ENCODE measurements at regions not wholly inside any gene's neighbourhood (a gene's known extent, or its start where the extent isn't known, plus 50 kb on each side); places are given as distances from the start of the nearest gene placed in this dataset.

DNA sequence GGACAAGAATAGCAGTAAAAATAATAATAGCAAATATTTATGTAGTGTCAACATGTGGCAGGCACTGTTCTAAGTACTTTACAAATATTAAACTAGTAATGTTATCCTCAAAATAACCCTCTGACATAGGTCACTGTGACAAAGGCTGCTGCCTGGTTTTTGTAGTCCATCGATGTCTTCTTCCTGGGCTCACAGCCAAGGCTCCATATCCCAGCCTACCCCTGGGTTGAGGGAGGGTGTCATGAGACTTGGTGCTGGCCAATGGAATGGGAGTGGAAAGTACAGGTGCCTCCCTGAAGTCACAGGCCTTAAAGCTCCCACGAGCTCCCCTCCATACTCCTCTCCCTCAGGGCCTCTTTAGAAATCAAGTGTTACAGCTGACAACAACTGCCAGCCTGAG lies 159.3 kb downstream of the CYRIA start:
- no peak for DNase-seq (ENCODE audit: low read depth in 3 of 3)

DNA sequence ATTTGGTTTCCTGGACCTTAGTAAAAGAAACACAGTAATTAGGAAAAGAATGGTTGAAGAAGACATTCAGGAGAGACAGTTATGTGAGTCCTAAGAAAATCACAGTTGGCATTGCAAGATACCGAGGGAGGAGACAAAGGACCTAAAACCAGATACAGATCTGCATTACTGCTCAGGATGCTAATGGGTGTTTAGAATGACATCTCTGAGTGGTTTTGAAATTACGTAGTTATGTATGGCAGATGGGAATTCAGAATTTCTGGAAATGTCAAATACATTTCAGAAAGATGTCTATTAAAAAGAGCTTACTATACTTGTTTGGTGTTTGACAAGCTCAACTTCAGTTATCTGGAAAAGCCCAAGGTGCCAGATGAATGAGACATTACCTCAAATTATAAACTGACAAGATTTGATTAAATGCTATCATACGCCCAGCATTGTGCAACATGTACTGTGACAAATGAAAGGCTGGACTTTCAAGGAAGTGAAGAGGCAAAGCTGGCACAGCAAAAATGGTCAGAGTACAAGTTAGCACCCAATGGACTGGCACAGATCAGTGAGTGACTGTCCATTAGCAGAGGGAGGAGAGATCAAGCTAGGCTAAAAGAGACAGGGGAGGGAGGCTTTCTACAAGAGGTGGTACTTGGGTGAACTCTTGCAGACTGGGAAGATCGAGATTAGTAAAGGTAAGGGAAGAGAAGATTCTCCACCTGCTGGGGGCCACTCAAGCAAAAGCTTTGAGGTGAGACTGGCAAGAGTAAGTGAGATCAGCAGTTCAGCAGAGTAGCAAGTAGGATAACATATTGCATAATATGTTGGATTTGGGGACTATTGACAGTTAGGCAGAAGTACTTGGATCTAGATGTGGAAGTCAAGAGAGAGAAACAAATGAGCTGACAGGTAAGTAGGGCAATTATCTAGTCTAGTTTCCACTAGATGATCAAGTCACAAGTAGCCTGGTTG lies 168.9 kb downstream of the CYRIA start:
- no peak for DNase-seq (ENCODE audit: low read depth in 3 of 3)

DNA sequence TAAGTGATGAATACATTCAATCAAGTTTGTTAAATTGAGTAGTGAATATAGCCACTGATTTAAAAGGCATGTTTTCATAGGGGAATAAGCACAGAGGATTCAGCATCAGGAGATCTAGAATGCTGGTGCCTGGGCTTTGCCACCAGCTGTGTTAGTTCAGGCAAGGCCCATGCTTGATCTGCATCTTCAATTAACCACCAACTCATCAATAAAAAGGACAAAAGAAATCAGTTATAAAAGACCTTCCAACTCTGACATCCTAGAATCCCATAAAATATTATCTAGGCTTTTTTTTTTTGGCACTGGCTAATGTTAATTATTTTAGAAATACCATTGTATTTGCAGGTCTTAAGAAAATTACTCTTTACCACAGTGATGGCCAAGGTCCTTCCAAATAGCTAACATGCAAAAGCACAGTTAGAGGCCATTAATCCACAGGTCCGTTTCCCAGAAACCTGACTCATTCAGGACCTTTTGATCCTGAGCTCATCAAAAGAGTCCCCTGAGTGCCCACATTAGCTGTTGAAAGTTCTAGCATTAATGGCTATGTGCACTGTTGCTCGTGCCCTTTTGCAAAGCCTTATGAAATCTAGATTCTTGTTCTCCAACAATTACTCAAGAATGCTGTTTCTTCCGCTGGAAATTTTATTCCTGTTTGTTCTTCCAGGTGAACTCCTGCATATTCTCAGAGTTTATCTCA lies 170.0 kb downstream of the CYRIA start:
- DNase-seq (ENCODE audit: low read depth in 3 of 3), result no peak

DNA sequence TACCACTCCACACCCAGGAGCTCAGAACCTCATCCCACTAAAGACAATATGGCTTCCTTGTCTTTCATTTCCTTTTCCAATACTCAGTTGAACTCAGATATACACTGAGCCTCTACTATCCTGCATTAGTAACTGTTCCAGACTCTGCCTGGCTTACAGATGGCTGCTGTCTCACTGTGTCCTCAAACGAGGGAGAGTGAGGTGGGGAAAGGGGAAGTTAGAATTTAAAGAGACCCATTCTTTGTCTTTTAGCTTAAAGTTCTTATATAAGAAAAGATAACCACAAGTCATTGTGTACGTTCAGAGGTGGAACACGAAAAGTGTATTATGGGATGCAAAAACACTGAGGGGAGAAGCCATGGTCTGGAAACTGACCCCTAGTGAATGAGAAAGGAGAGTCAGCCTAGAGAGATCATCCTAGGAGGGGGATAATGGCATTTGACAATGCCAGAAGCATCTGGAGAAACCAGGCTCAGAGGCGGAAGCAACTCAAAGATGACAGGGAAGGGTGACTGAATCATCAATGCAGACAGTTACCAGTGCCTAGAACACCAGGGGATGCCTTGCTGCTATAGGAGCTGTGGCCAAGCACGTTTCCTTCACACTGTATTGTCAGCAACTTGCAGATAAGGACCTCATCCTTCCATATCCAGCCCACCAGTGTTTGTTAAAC lies 170.7 kb downstream of the CYRIA start:
- DNase-seq (ENCODE audit: low read depth in 3 of 3), result no peak

DNA sequence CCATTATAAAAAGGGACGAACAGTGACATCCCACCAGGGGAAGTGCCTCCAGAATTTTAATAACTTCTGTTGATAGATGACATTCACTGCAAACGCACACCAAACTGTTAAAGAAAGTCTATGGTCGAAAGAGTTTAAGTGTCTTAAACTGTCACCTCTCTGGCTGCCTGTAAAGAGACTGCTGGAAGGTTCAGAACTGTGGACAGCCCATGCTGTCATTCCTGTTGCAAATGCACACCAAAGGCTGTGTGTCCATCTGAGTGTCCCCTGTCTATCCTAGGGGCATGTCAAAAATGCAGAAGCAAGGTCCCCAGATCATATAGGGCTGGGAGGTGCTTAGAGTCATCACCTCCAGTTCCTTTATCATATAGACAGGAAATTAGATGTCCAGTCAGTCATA lies 171.8 kb downstream of the CYRIA start:
- DNase-seq (ENCODE audit: low read depth in 3 of 3), result no peak

DNA sequence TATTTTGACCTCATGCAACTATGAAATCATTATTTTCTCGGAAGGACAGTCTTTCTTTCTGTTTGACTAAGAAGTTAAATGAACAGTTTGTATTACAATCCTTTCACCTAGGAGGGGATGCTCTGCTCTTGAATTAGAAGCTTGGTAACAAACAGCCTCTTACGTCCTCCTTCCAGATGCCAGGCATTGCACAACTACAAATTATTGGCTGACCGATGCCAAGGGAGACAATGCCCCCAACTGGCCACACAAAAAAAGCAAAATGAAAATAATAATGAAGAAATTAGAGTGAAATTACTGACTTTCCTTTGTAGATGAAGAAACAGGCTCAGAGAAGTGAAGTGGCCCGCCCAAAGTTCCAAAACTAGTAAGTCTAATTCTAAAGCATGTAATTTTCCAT lies 177.9 kb downstream of the CYRIA start:
- no peak for DNase-seq (ENCODE audit: low read depth in 3 of 3)

DNA sequence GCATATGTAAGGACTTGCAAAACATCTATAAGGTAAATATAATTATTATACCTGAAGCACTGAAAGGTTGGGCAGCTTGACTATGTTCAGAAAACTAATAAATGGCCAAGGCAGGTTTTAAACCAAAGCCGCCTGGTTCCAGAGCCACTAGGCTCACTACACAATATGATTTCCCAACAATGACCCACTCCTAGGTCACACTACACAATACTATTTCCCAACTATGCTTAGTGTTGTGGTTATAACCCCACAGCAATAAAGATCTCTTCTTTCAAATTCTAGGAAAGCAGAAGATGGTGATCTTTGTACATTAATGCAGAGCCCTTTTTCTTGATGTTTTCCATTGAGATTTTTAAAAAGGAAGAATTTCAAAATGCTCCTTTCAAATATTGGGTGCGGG lies 180.4 kb downstream of the CYRIA start:
- DNase-seq (ENCODE audit: low read depth in 3 of 3), result no peak

DNA sequence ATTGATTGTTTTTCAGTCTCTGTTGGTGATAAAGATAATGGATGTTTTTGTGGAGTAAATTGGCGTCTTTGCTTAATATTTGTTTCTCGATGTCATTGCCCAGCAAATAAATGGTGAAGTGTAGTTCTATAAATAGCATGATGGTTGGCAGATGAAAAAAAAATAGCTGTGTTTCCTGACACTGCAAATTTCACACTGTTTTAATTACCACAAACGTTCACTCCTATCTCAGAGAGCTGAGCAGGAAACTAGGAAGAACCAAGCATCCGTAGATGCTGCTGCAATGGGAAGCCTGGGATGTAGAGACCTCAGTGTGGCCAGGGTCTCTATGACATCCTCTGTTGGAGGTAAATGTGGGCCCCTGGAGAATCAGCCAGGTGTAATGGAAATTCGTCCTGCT lies 183.2 kb downstream of the CYRIA start:
- DNase-seq (ENCODE audit: low read depth in 3 of 3), result no peak

DNA sequence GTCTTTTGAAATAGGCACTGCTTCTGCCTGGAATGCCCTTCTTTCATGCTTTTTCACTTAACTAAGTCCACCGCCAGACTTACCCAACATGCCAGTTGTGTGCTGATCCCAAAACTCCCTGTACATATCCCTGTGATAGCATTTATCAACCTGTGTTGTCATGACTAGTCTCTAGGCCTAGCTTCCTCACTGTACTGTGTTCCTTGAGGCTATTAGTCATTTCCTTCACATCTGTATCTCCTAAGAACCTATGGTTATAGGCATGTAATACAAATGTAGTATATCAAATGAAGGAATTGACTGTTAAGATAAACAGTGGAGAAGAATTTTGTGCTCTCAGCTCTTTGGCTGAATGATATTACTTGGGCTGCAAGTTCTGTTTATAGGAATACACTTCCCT lies 184.3 kb downstream of the CYRIA start:
- DNase-seq (ENCODE audit: low read depth in 3 of 3), result no peak

DNA sequence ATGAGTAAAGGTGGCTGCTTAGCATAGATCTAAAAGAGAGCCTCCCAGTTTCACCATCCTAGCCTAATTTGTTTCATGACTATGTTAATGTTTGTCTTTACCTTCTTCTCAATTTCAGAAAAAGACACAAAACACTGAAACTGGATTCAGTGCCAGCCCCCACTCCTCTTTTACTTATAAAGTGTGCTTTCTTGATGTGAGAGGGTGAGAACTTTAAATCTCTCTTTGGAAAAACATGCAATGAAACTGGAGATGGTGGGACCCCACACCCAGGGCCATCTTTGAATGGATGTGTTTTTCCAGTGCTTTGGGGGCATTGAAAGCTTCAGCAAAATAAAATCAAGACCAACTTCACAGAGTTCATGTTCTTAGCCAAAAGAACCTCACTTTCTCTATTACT lies 185.9 kb downstream of the CYRIA start:
- no peak for DNase-seq (ENCODE audit: low read depth in 3 of 3)

DNA sequence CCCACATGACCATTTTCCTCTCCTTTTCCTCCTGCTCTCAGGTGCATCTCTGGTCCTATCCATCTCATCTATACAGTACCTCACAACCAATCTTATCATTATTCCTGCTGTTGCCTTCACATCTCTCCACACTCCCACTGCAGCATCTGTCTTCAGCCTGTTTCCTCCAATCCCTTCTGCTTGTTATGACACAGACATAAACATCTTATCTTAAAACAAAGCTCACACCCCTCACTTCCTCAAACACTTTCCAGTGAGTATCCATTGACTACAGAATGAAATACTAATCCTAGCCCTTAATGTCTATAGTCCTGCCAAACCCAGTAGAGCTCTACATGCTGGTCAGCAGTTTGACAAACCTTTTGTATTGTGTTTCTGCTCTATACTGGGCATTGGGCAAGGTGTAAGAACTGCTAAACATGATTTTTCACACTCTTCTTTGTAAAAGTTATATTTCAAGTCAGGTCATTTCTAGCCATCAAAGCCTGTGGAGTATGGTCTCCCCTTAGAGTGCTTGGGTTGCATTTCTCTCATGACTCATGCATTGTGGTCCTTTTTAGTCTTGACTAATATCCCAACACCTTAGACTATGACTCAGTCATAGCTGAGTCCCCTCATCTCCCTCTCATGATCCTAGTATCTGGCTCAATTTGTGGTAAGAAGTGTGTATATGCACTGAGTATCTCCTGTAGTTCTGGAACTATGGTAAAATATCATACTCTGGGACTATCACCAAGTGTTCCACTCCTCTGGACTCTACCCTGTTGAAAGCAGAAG lies 187.0 kb downstream of the CYRIA start:
- no peak for DNase-seq (ENCODE audit: low read depth in 3 of 3)

DNA sequence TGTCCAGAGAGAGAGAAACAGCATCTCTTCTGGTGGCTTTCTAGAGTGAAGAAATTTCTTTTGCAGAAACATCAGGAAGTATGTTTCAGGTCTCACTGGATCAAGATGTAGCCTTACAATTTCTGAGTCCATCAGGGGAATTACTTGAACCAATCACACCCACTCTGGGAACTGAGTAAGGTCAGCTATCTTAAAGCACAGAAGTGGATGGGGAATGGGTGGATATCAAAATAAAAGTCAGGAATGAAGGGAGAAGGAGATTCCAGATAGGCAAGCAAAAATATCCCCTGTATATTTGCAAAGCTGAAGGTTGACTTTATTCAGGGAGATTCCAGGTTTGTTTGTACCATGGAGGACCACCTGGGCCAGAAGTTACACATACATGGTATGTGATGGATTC lies 188.0 kb downstream of the CYRIA start:
- no peak for DNase-seq (ENCODE audit: low read depth in 3 of 3)

DNA sequence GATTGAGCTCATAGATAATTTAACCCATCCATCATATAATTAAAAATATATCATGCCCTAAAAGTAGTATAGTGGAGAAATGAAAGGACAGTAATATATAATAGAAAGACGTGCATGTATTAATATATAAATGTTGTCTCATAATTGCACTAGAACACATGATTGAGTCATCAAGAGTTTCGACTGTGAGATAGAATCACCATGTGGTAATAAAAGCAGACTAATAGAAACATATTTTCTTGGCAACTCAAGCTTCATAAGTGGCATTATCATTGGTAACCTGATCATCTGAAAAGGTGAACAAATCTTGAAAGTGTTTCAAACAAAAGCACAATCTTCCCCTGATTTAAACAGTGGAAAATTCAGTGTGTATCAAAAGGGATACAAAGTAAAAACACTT lies 188.8 kb downstream of the CYRIA start:
- DNase-seq (ENCODE audit: low read depth in 3 of 3), result no peak

DNA sequence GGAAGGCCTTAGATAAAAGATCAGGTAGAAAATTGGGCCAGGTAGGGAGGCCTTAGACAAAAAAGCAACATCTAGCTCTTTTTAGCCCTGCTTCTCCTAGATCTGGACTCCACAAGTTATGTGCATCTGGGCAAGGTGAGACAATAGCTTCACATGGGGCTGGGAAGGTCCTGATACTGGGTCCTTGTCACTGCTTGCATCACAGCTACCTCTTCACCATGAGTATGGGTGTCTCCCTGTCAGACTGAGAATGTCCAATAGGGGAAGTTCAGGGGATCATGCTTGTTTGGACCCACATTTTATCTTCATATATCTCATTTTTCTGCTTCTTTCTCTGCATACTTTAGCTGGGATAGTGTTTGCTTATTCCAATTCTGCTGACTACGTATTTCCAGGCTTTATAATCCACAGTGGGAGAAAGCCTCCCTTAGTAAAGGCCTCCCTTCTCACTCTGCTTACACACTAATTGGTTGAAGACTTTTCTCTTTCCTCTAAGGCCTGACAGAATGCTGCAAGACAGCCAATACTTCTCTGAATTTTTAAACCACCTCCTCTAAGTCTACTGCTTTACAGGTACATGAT lies 189.6 kb downstream of the CYRIA start:
- DNase-seq (ENCODE audit: low read depth in 3 of 3), result no peak

DNA sequence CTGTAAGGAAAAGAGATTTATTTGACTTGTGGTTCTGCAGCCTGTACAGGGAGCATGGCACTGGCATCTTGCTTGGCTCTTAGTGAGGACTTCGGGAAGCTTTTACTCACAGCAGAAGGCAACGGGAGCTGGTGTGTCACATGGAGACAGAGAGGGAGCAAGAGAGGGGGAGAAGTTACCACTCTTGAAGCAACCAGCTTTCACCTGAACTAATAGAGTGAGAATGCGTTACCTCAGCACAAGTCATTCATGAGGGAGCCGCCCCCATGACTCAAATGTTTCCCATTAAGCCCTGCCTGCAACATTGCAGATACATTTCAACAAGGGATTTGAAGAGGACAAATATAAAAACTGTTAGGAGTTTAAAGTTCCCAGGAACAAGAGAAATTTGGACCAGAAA lies 190.0 kb downstream of the CYRIA start:
- DNase-seq (ENCODE audit: low read depth in 3 of 3), result no peak

DNA sequence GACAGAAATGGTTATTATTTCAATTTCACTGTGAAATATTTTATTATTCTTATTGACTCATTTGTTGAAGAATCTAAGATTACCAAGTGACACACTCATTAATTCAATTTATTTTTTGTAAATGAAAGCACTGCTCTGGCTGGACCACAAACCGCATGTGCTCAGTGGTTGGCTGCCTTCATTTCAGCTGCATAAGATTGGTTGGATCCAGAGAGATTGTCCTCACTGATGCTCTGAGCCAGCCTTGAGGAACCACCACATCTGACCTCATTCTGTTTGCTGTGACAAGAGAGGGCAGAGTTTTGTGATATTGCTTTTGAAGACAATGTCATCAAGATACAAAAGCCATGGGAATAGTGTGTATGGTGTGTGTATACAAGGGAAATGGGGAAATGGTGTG lies 192.1 kb downstream of the CYRIA start:
- DNase-seq (ENCODE audit: low read depth in 3 of 3), result no peak

DNA sequence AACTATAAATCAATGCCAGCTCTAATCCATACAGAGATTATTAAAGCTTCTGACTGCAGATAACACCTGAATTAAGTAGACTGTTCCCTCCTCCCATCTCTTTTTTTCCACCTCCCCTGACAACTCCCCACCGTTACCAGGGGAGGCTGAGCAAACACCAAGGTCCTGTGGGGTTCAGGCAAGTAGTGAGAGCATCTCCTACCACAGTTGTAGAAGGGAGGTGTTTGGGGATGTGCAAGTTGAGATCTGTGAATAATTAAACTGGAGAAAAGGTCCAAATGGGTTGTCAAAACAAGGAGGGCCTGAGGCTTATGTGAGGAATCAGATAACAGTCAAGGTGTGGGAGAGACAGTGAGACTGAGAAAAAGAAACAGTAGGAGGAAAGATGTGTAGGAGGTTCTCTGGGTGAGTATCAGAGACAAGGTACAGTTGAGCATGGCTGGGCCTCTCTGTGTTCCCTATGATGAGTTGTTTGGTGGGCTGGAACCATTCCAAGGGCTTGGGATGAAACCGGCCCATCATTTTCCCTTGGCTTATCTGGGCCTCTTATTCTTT lies 194.6 kb downstream of the CYRIA start:
- DNase-seq (ENCODE audit: low read depth in 3 of 3), result no peak

DNA sequence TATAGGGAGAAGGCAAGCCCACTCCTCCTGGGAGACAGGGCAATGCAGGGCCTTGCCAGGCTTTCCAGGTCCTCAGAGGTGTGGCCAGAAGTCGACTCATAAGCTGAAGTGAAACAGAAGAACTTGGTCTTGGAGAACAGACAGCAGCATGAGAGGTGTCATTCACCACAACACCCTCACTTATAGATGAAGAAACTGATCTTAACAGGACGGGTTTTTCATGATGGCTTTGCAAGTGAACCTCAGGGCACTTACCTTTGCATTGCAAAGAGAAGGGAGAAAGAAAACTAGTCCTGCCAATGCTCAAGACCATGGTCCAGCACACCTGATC lies 198.8 kb downstream of the CYRIA start:
- no peak for DNase-seq (ENCODE audit: low read depth in 3 of 3)

DNA sequence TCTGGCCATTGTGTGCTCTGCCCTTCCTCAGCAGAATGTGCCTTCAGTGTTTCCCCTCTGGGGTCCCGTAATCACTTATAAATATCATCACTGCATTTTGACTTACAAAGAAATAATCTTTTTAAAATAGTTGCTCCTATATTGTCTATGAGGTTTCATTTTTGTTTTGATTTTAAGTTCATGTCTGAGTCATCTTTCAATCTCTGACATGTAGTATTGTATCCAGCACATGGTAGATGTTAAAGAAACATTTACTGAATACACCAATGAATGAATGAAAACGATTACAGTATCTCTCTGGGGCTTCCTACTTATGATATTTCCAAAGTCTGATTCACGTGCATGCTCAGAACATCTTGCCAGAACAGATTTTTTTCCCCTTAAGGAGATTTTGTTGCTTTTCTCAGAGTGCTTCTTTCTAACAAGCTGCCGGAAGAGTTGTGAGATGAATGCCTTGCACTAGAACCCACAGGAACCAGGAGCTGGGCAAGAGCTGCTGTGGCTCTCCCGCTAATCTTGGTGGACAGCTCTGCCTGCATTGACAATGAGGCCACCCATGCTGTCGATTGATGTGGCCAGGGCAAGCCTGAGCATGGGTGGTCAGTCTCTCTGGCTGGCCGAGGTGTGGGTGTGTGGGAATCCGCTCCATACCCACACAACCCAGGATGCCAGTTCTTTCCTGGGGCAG lies 199.4 kb downstream of the CYRIA start:
- no peak for DNase-seq (ENCODE audit: low read depth in 3 of 3)

DNA sequence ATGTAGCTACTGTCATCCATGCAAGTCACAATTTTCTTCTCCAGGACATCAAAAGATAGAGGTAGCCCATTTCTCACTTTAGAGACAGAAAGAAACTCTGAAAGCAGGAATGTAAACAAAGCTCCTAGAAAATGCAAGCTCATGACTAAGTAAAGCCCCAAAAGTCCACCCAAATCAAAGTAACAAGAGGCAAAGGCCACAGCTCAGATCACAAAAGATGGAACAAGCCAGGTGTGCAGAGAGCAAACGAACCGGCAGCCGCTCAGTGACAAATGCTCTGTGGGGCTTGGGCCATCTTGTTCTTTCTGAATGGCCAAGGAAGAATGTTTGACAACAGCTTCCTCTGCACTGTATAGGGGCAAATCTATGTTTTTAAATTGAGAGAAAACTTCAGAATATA lies 201.0 kb downstream of the CYRIA start:
- no peak for DNase-seq (ENCODE audit: low read depth in 3 of 3)

DNA sequence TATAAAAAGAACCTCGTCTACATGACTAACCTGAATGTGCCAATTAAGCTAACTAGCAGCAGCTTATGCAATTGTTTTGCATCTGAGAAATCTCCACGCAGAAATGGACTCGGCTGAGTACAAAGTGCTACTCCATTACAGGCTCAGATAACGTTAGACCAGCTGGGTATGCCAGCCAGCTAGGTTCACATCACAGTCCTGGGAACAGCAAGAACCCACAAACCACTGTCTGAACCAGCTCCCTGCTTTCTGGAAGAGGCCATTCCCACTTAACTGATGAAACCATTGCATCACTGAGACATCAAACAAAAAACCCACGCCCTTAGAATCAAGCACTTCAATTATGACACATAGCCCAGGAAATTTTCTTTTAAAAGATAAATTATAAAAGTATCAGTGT lies 202.7 kb downstream of the CYRIA start:
- DNase-seq (ENCODE audit: low read depth in 3 of 3), result no peak
